Trophoblast cell (in vitro differentiated cells and primary cell): ENCODE measurements at regions not wholly inside any gene's neighbourhood (a gene's known extent, or its start where the extent isn't known, plus 50 kb on each side); places are given as distances from the start of the nearest gene placed in this dataset.
A peak's percentile ranks its signal among the peaks of the same experiment; 100 is the strongest.

Experiments used
- DNase-seq, 2 donors: peaks; one replicate each; pipeline ENCODE4 v3.0.0-alpha.2; 2016
- H2AFZ ChIP-seq: 2 replicates; pipeline ENCODE4 v1.6.1; 2013; ENCODE audit warnings: low read length, moderate library complexity, mild to moderate bottlenecking; ENCODE audit not compliant: insufficient read depth, poor library complexity
- H2AK5ac ChIP-seq: 2 replicates; pipeline ENCODE4 v1.6.1; 2013; ENCODE audit warnings: mild to moderate bottlenecking, low read length
- H2BK120ac ChIP-seq: 2 replicates; pipeline ENCODE4 v1.6.1; 2013; ENCODE audit warnings: low read length, mild to moderate bottlenecking, moderate library complexity; ENCODE audit not compliant: insufficient read depth, poor library complexity
- H2BK12ac ChIP-seq: 2 replicates; pipeline ENCODE4 v1.6.1; 2013; ENCODE audit warnings: mild to moderate bottlenecking, low read length, moderate library complexity
- H2BK5ac ChIP-seq: 2 replicates; pipeline ENCODE4 v1.6.1; 2013; ENCODE audit warnings: low read length, low read depth, moderate library complexity, mild to moderate bottlenecking; ENCODE audit not compliant: poor library complexity
- H3K14ac ChIP-seq: 2 replicates; pipeline ENCODE4 v1.6.1; 2013; ENCODE audit warnings: mild to moderate bottlenecking, low read length
- H3K18ac ChIP-seq: 2 replicates; pipeline ENCODE4 v1.6.1; 2013; ENCODE audit warnings: mild to moderate bottlenecking, low read length
- H3K23ac ChIP-seq: 2 replicates; pipeline ENCODE4 v1.6.1; 2013; ENCODE audit warnings: low read length
- H3K27ac ChIP-seq: 2 replicates; pipeline ENCODE4 v1.5.1; 2013; ENCODE audit warnings: low read depth, mild to moderate bottlenecking, inconsistent platforms, low read length, moderate library complexity
- H3K27me3 ChIP-seq: 2 replicates; pipeline ENCODE4 v1.6.1; 2013; ENCODE audit warnings: inconsistent platforms, mild to moderate bottlenecking, low read length, moderate library complexity; ENCODE audit not compliant: insufficient read depth
- H3K36me3 ChIP-seq, 2 experiments: 1 replicate in 1 of 2; 2 replicates in 1 of 2; pipeline ENCODE4 v1.6.1; 2013; ENCODE audit warnings: low read length in 2 of 2, mild to moderate bottlenecking in 2 of 2, moderate library complexity in 1 of 2; ENCODE audit not compliant: insufficient read depth in 2 of 2, control insufficient read depth in 1 of 2
- H3K4ac ChIP-seq: 2 replicates; pipeline ENCODE4 v1.6.1; 2013; ENCODE audit warnings: low read depth, mild to moderate bottlenecking, low read length, moderate library complexity
- H3K4me1 ChIP-seq, 2 experiments: 1 replicate in 1 of 2; 2 replicates in 1 of 2; pipeline ENCODE4 v1.6.1; 2013; ENCODE audit warnings: low read length in 2 of 2, mild to moderate bottlenecking in 2 of 2, moderate library complexity in 1 of 2; ENCODE audit not compliant: insufficient read depth in 2 of 2, control insufficient read depth in 1 of 2
- H3K4me2 ChIP-seq: 2 replicates; pipeline ENCODE4 v1.6.1; 2013; ENCODE audit warnings: inconsistent platforms, mild to moderate bottlenecking, low read length, moderate library complexity
- H3K4me3 ChIP-seq: 2 replicates; pipeline ENCODE4 v1.5.1; 2013; ENCODE audit warnings: mild to moderate bottlenecking, low read depth, low read length, inconsistent platforms
- H3K79me1 ChIP-seq: one replicate; pipeline ENCODE4 v1.6.1; 2013; ENCODE audit warnings: low read length
- H3K79me2 ChIP-seq: 2 replicates; pipeline ENCODE4 v1.6.1; 2013; ENCODE audit warnings: low read length, mild to moderate bottlenecking; ENCODE audit not compliant: control insufficient read depth, insufficient read depth, poor library complexity
- H3K9ac ChIP-seq: 2 replicates; pipeline ENCODE4 v1.6.1; 2013; ENCODE audit warnings: mild to moderate bottlenecking, low read length
- H3K9me3 ChIP-seq: 2 replicates; pipeline ENCODE4 v1.6.1; 2013; ENCODE audit warnings: low read depth, mild to moderate bottlenecking, control low read depth, inconsistent platforms, low read length; ENCODE audit not compliant: insufficient read depth
- H4K12ac ChIP-seq: 2 replicates; pipeline ENCODE4 v1.6.1; 2013; ENCODE audit warnings: low read depth, mild to moderate bottlenecking, low read length, moderate library complexity
- H4K8ac ChIP-seq: 2 replicates; pipeline ENCODE4 v1.6.1; 2013; ENCODE audit warnings: low read depth, mild to moderate bottlenecking, low read length, moderate library complexity
- H4K91ac ChIP-seq: one replicate; pipeline ENCODE4 v1.6.1; 2013; ENCODE audit warnings: low read depth, mild to moderate bottlenecking, low read length, moderate library complexity
- WGBS: extraction: QIAGEN DNeasy Blood & Tissue Kit; methylation state at CpG from one replicate; pipeline ENCODE4 v1.1.7; 2013; ENCODE audit warnings: missing lambda C conversion rate; ENCODE audit not compliant: insufficient read length, insufficient coverage; ENCODE audit errors: extremely low coverage; 5-methylcytosine and 5-hydroxymethylcytosine counted together

DNA sequence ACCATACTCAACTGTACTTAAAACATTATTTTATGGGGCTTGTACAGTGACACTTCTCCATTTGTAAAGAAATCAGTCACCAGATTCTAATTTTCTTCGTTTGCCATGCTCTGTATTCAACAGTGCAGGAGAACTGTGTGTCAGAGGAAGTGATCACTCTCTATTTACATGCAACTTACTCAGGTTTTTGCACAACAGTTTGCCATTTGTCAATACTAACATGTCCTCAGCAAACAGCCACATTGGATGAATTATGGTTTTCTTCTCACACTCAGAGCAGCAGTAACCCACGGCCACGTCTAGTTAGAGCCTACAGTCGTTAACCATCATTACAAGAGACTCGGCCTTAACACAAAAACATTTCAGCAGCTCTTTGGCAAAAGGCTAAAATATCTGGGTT is 69.2 kb upstream of the SP4 start:
- WGBS = no CpG with 5 or more reads among the region's 5 CpGs
- H4K91ac ChIP-seq = no peak overlapping the region

DNA sequence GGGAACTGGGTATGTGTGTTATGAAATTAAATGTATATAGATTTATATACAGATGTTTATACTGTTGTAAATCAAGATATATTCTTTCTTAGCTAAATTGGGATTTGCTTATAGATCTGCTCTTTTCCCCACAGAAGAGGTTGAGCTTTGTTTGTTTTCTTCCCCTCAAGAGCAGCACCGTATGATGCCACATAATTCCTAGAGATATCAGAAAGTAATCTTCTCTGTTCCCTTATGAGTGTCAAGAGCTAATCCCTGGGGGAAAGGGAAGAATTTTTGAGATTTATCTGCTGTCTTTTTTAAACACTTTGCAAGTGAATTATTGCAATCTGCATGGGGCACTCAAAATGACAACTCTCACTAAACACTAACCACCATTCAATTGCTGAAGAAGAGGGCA is 68.7 kb upstream of the SP4 start:
- Histone ChIP-seq H2BK5ac (no peak overlapping the region), H4K12ac (no peak overlapping the region), H3K4me3 (no peak overlapping the region), H3K79me2 (no peaks in the 10 kb centered on the region), H4K91ac (no peak overlapping the region), H3K27ac (no peak overlapping the region), H3K36me3 (no peaks in the 10 kb centered on the region), H2BK120ac (no peak overlapping the region), H2AFZ (no peak overlapping the region), H3K9ac (no peak overlapping the region), H3K18ac (no peak overlapping the region), H3K4me2 (no peak overlapping the region), H2AK5ac (no peak overlapping the region), H3K23ac (no peak overlapping the region), H2BK12ac (no peak overlapping the region), H3K79me1 (no peaks in the 10 kb centered on the region), H3K4ac (no peak overlapping the region), H4K8ac (no peak overlapping the region), H3K4me1 (no peaks in the 10 kb centered on the region), H3K14ac (no peak overlapping the region), H3K9me3 (no peaks in the 10 kb centered on the region), H3K27me3 (no peaks in the 10 kb centered on the region)
- DNase-seq = no peak
- WGBS = no CpG with 5 or more reads among the region's 1 CpG

More for the DNA sequence above, 69.2 kb upstream of the SP4 start:
- Histone ChIP-seq H3K18ac (no peak overlapping the region), H3K27ac (no peak overlapping the region), H4K8ac (no peak overlapping the region), H2AK5ac (no peak overlapping the region), H2BK120ac (no peak overlapping the region), H4K12ac (no peak overlapping the region), H3K9ac (no peak overlapping the region), H3K23ac (no peak overlapping the region), H3K9me3 (no peaks in the 10 kb centered on the region), H3K79me1 (no peaks in the 10 kb centered on the region), H3K4me1 (no peaks in the 10 kb centered on the region), H2AFZ (no peak overlapping the region), H3K4me2 (no peak overlapping the region), H2BK12ac (no peak overlapping the region), H3K4ac (no peak overlapping the region), H3K27me3 (no peaks in the 10 kb centered on the region), H3K4me3 (no peak overlapping the region), H3K14ac (no peak overlapping the region), H3K36me3 (no peaks in the 10 kb centered on the region), H2BK5ac (no peak overlapping the region), H3K79me2 (no peaks in the 10 kb centered on the region)
- no peak for DNase-seq

DNA sequence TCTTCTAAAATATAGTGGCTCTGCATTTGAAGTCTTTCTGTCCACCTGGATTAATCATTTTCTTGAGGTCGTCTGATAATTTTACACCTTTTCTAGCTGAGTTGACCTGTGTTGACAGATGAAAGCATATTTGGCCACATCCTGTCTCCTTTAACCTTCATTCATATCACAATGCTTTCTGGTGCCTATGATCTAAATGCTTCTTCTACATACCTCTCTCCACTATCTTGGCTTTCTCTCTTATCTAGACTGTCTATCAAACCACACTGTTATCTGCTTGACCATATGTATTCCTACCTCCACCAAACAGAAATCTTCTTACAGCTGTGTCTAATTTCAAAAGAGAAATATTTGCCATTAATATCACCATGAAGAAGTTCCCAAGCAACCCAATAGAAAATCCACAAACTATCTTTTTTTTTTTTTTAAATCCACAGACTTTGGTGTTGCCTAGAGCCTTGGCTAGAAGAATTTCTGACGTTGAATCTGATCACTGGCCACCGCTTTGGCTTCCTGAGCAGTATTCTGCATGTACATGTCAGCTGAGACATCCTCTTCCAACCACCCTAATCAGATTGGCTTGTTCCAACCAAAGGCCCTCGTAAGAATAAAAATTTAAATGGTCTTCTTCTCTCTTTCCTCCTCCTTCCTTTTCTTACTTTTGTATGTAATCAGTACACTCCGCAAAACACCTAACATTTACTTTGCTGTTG is 66.3 kb upstream of the SP4 start:
- peak in 1 of 2 donors; percentile 76 for DNase-seq
- Histone ChIP-seq H2AFZ (no peak overlapping the region), H2BK120ac (no peak overlapping the region), H2AK5ac (no peak overlapping the region), H2BK12ac (no peak overlapping the region), H4K91ac (no peak overlapping the region), H3K27me3 (no peaks in the 10 kb centered on the region), H3K79me2 (no peaks in the 10 kb centered on the region), H3K4me2 (no peak overlapping the region), H3K4me3 (no peak overlapping the region), H3K9me3 (no peaks in the 10 kb centered on the region), H2BK5ac (no peak overlapping the region), H3K23ac (no peak overlapping the region), H3K36me3 (no peaks in the 10 kb centered on the region), H3K79me1 (no peaks in the 10 kb centered on the region), H3K14ac (no peak overlapping the region), H3K9ac (no peak overlapping the region), H3K18ac (no peak overlapping the region), H4K8ac (no peak overlapping the region), H4K12ac (no peak overlapping the region), H3K27ac (no peak overlapping the region), H3K4ac (no peak overlapping the region), H3K4me1 (no peaks in the 10 kb centered on the region)
- no CpG with 5 or more reads among the region's 5 CpGs for WGBS

DNA sequence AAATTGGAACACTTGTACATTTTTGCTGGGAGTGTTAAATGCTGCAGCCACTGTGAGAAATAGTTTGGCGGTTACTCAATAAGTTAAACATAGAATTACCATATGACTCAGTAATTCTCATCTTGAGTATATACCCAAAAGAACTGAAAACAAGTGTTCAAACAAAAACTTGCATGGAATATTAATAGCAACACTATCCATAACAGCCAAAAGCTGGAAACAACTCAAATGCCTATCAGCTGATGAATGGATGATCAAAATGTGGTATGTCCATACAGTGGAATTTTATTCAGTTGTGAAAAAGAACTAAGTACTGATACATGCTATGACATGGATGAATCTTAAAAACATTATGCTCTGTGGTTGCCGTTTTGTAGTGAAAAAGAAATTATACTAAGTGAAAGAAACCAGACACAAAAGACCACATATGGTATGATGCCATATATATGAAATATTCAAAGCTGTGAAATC is 63.0 kb upstream of the SP4 start:
- Histone ChIP-seq H4K8ac (no peak overlapping the region), H3K4me3 (no peak overlapping the region), H3K27ac (no peak overlapping the region), H2AK5ac (no peak overlapping the region), H3K36me3 (no peaks in the 10 kb centered on the region), H2BK5ac (no peak overlapping the region), H3K18ac (no peak overlapping the region), H3K4me1 (no peaks in the 10 kb centered on the region), H4K12ac (no peak overlapping the region), H3K4me2 (no peak overlapping the region), H3K79me1 (no peaks in the 10 kb centered on the region), H3K9ac (no peak overlapping the region), H2AFZ (no peak overlapping the region), H3K4ac (no peak overlapping the region), H4K91ac (no peak overlapping the region), H3K27me3 (no peaks in the 10 kb centered on the region), H3K23ac (no peak overlapping the region), H2BK120ac (no peak overlapping the region), H3K9me3 (no peaks in the 10 kb centered on the region), H3K79me2 (no peaks in the 10 kb centered on the region), H3K14ac (no peak overlapping the region), H2BK12ac (no peak overlapping the region)
- DNase-seq = peak in 1 of 2 donors; percentile 66
- WGBS = no CpG with 5 or more reads among the region's 2 CpGs
